Kidney (tissue), 13 donors: ENCODE measurements at regions not wholly inside any gene's neighbourhood (a gene's known extent, or its start where the extent isn't known, plus 50 kb on each side); places are given as distances from the start of the nearest gene placed in this dataset.

Experiments
- DNase-seq, 5 donors: peaks; one replicate each; pipeline ENCODE4 v3.0.0-alpha.2; 2013 to 2020
- FAIRE-seq: peaks from 2 replicates; lab custom pipeline; 2012; peaks lifted over from hg19 to GRCh38; lab: Jason Lieb, UNC
- H3K27ac ChIP-seq, 2 donors: one replicate each; pipeline ENCODE4 v1.7.0; 2013; ENCODE audit warnings: low read depth in 2 of 2, low read length in 2 of 2, inconsistent platforms in 1 of 2
- H3K27me3 ChIP-seq: one replicate; pipeline ENCODE4 v1.7.1; 2013; ENCODE audit warnings: low read length, inconsistent platforms; ENCODE audit not compliant: control insufficient read depth, insufficient read depth
- H3K36me3 ChIP-seq, 3 donors: one replicate each; pipeline versions ENCODE4 v1.7.0 to v1.7.1; 2013; ENCODE audit warnings: low read length in 3 of 3, control low read depth in 1 of 3, inconsistent platforms in 1 of 3; ENCODE audit not compliant: insufficient read depth in 3 of 3, control insufficient read depth in 2 of 3
- H3K4me1 ChIP-seq, 3 donors: one replicate each; pipeline versions ENCODE4 v1.7.0 to v1.7.1; 2013; ENCODE audit warnings: low read length in 3 of 3, inconsistent platforms in 1 of 3, low read depth in 1 of 3; ENCODE audit not compliant: control insufficient read depth in 2 of 3, insufficient read depth in 2 of 3
- H3K4me3 ChIP-seq, 3 donors: one replicate each; pipeline versions ENCODE4 v1.7.0 to v1.8.1; 2013; ENCODE audit warnings: low read length in 3 of 3, control low read depth in 1 of 3, inconsistent platforms in 1 of 3
- H3K9ac ChIP-seq, 3 donors: one replicate each; pipeline versions ENCODE4 v1.7.0 to v1.7.1; 2013; ENCODE audit warnings: low read length in 3 of 3, control low read depth in 1 of 3, inconsistent platforms in 1 of 3
- H3K9me3 ChIP-seq, 3 donors: one replicate each; pipeline versions ENCODE4 v1.7.0 to v1.7.1; 2013; ENCODE audit warnings: low read length in 3 of 3, control low read depth in 1 of 3, inconsistent platforms in 1 of 3; ENCODE audit not compliant: control insufficient read depth in 2 of 3, insufficient read depth in 1 of 3
- CTCF ChIP-seq: IDR thresholded peaks from 3 replicates; pipeline ENCODE4 v1.5.1; 2012; ENCODE audit warnings: mild to moderate bottlenecking, moderate library complexity, borderline replicate concordance; ENCODE audit not compliant: insufficient read depth; ENCODE audit errors: extremely low read depth
- intact Hi-C: fragments of 100-400 bp; cut with DNase I; formaldehyde crosslinking; loops from one replicate; pipeline ENCODE4 v1.11.1; 2022
- donor health status: control.
- donor health status: control.
- donor health status: control.
- donor health status: control.
- donor health status: control.
- donor health status: DM: yes; HTN: yes; CAD: no.
- donor health status: Normal renal cell carcinoma (clear cell type).

GRCh38 chr5:17846496-17846895, 212.2 kb downstream of the TAF11L14 start:
- Histone ChIP-seq H3K4me3 (no peak overlapping the region), H3K27ac (no peak overlapping the region), H3K9ac (no peak overlapping the region), H3K27me3 (no peaks in the 10 kb centered on the region), H3K36me3 (no peaks in the 10 kb centered on the region), H3K4me1 (no peaks in the 10 kb centered on the region), H3K9me3 (peaks cover 0 to 4% (median 0%) of the 10 kb centered on the region in 3 donors)
- FAIRE-seq (peak; percentile 51), DNase-seq (no peak)
- intact Hi-C loops = no loop called here
- TF ChIP-seq CTCF = no peak

DNA sequence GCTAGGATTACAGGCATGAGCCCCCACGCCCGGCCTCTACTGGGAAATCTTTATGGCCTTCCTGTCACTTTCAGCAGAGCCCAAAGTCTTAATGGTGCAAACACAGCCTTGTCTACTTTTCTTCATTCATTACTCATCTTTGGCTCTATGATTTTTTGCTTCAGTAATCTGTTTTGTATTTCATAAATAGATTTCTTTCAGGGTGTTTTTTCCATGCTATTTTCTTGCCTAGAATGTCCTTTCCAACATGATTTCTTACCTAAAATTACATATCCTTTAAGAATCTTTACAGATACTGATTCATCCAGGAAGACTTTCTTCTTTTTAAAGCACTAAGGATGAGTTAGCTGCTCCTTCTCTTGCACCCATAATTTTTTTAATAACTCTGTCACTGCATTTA, 213.0 kb downstream of the TAF11L14 start:
- peaks cover 0 to 4% (median 0%) of the 10 kb centered on the region in 3 donors for H3K9me3 ChIP-seq
- FAIRE-seq = no peak
- intact Hi-C loops = no loop called here
- DNase-seq = no peak
- H3K36me3 ChIP-seq = no peaks in the 10 kb centered on the region
- no peak overlapping the region for H3K27ac ChIP-seq
- H3K27me3 ChIP-seq = no peaks in the 10 kb centered on the region
- no peak overlapping the region for H3K9ac ChIP-seq
- H3K4me1 ChIP-seq = no peaks in the 10 kb centered on the region
- TF ChIP-seq CTCF = no peak
- no peak overlapping the region for H3K4me3 ChIP-seq

DNA sequence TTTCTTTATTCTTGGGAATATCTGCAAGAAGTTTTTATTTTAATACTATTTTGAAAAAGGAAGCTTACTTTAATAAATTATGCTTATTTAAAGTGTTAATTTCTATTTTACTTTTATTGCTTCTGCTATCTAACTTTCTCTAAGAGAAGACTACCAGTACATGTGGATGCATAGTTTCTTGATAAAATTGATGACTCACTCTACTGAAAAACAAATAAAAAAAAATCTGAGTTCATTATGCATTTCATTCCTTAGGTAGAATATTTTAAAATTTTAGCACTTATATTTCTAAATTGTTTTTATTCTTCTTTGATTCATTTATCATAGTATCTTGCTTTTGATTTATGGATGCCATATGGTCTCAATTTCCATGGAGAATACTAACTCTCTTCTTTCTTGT, 217.9 kb downstream of the TAF11L14 start:
- no peak overlapping the region for H3K4me3 ChIP-seq
- FAIRE-seq = no peak
- no peak for TF ChIP-seq CTCF
- DNase-seq = no peak
- no peaks in the 10 kb centered on the region for H3K4me1 ChIP-seq
- H3K9ac ChIP-seq = no peak overlapping the region
- no peaks in the 10 kb centered on the region for H3K27me3 ChIP-seq
- H3K36me3 ChIP-seq = no peaks in the 10 kb centered on the region
- H3K27ac ChIP-seq = no peak overlapping the region
- intact Hi-C loops = no loop called here
- H3K9me3 ChIP-seq = no peaks in the 10 kb centered on the region

- intact Hi-C loops = no loop called here
- FAIRE-seq = no peak
- no peak overlapping the region for H3K9ac ChIP-seq
Observed at GRCh38 chr5:17852740-17853139, 218.5 kb downstream of the TAF11L14 start.

More at GRCh38 chr5:17852740-17853139, 218.5 kb downstream of the TAF11L14 start:
- no peak for DNase-seq
- H3K4me3 ChIP-seq = no peak overlapping the region
- H3K36me3 ChIP-seq = no peaks in the 10 kb centered on the region
- no peaks in the 10 kb centered on the region for H3K27me3 ChIP-seq
- H3K9me3 ChIP-seq = no peaks in the 10 kb centered on the region
- no peak for TF ChIP-seq CTCF
- no peaks in the 10 kb centered on the region for H3K4me1 ChIP-seq
- no peak overlapping the region for H3K27ac ChIP-seq
